A673 (cell line): ENCODE measurements at regions not wholly inside any gene's neighbourhood (a gene's known extent, or its start where the extent isn't known, plus 50 kb on each side); places are given as distances from the start of the nearest gene placed in this dataset.
"Not testable (repeated sequence)": the region's sequence is repeated elsewhere in the genome, so short reads cannot be mapped to it uniquely, and the experiment has no call there.

ENCODE experiments used
- BruUV-seq: library from RNA; stranded (reverse); fragments of 400-500 nt; replicated peaks from 2 replicates; lab custom pipeline; 2021; lab: Mats Ljungman, UMichigan
- CTCF ChIA-PET: fragments of 300-600 bp; sonication (Branson Sonifier 250); formaldehyde crosslinking; loops from one replicate; lab custom pipeline; 2022; ENCODE audit warnings: antibody characterized with exemption; lab: Charles Lee
- POLR2A ChIA-PET: fragments of 300-600 bp; sonication (Branson Sonifier 250); formaldehyde crosslinking; loops from one replicate; lab custom pipeline; 2022; ENCODE audit warnings: antibody characterized with exemption; ENCODE audit not compliant: low non-redundant PET; lab: Charles Lee
- DNase-seq: peaks from one replicate; pipeline ENCODE4 v3.0.0-alpha.2; 2015; ENCODE audit warnings: low spot score
- H3K27ac ChIP-seq: fragments of 200-600 bp; sonication (generic); 2 replicates; pipeline ENCODE4 v1.5.1; 2016; ENCODE audit warnings: mixed run types, low read depth, mild to moderate bottlenecking, mixed read lengths, antibody characterized with exemption, low read length; ENCODE audit not compliant: poor library complexity, severe bottlenecking
- H3K27me3 ChIP-seq: fragments of 200-600 bp; sonication (generic); replicated peaks from 2 replicates; pipeline ENCODE4 v1.6.1; 2017; ENCODE audit warnings: mixed run types, low read depth, mild to moderate bottlenecking, mixed read lengths, antibody characterized with exemption, low read length; ENCODE audit not compliant: insufficient read depth, poor library complexity
- H3K36me3 ChIP-seq: fragments of 200-600 bp; sonication (generic); 2 replicates; pipeline ENCODE4 v1.6.1; 2016; ENCODE audit warnings: mixed run types, mild to moderate bottlenecking, mixed read lengths, antibody characterized with exemption, low read length; ENCODE audit not compliant: insufficient read depth, poor library complexity, severe bottlenecking
- H3K4me1 ChIP-seq: fragments of 200-600 bp; sonication (generic); 2 replicates; pipeline ENCODE4 v1.6.1; 2017; ENCODE audit warnings: mixed run types, mild to moderate bottlenecking, mixed read lengths, antibody characterized with exemption, low read length; ENCODE audit not compliant: insufficient read depth, poor library complexity, severe bottlenecking
- H3K4me3 ChIP-seq: fragments of 200-600 bp; sonication (generic); 2 replicates; pipeline ENCODE4 v1.5.1; 2016; ENCODE audit warnings: low read depth, mixed run types, mild to moderate bottlenecking, mixed read lengths, low read length; ENCODE audit not compliant: poor library complexity, severe bottlenecking
- H3K9me3 ChIP-seq: fragments of 200-600 bp; sonication (generic); 2 replicates; pipeline ENCODE4 v1.6.1; 2016; ENCODE audit warnings: mixed run types, low read depth, mild to moderate bottlenecking, mixed read lengths, antibody characterized with exemption, low read length; ENCODE audit not compliant: poor library complexity, severe bottlenecking
- CTCF ChIP-seq: fragments of 300-800, 200-600 bp; sonication (generic); conservative IDR thresholded peaks from 2 replicates; pipeline ENCODE4 v1.5.1; 2017; ENCODE audit warnings: low read depth, mild to moderate bottlenecking, antibody characterized with exemption, low read length, moderate library complexity, mixed read lengths
- EZH2 ChIP-seq: fragments of 200-600 bp; sonication (generic); IDR thresholded peaks from 2 replicates; pipeline ENCODE4 v1.6.1; 2017; ENCODE audit warnings: borderline replicate concordance, low read depth, mild to moderate bottlenecking, mixed read lengths, antibody characterized with exemption, low read length; ENCODE audit not compliant: poor library complexity, severe bottlenecking
- intact Hi-C: fragments of 100-400 bp; cut with micrococcal nuclease; formaldehyde crosslinking; loops from one replicate; pipeline ENCODE4 v1.10.0; 2022; ENCODE audit not compliant: unreplicated experiment

DNA sequence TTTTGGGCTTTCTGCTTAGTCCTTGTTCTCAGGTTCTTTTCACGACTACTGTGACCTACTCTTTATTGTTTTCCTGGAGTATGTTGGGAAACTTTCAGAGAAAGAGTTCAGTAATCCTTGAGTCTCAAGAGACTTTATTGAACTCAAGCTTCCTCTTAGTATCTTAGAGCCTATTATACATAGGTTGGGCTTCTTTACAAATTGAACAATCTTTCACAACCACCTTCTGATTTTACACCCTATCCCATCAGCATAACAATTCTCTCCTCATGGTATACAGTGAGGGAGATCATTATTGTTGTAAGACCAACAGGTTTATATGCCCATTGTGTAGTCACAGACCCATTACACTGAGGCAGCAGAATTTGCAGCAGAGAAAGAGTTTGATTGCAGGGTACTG lies 193.2 kb upstream of the IGF1 start:
- peaks cover 4% of the 10 kb centered on the region for H3K4me1 ChIP-seq
- ChIA-PET POLR2A (no interaction called here), CTCF (no interaction called here)
- peaks cover 8% of the 10 kb centered on the region for H3K27me3 ChIP-seq
- intact Hi-C loops = no loop called here
- DNase-seq = no peak
- H3K9me3 ChIP-seq = peaks cover 14% of the 10 kb centered on the region
- no TSS peak for BruUV-seq
- H3K27ac ChIP-seq = no peak overlapping the region
- TF ChIP-seq CTCF (no peak), EZH2 (no peak)
- no peaks in the 10 kb centered on the region for H3K36me3 ChIP-seq
- H3K4me3 ChIP-seq = no peak overlapping the region

DNA sequence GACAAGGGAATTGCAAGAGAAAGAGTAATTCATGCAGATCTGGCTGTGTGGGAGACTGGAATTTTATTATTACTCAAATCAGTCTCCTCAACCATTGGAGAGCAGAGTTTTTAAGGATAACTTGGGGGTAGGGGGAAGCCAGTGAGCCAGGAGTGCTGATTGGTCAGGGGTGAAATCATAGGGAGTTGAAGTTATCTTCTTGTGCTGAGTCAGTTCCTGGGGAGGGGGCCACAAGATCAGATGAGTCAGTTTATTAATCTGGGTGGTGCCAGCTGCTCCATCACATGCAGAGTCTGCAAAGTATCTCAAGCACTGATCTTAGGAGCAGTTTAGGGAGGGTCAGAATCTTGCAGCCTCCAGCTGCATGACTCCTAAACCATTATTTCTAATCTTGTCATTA lies 191.8 kb upstream of the IGF1 start:
- CTCF ChIA-PET, H3K4me3 ChIP-seq, H3K4me1 ChIP-seq, H3K27ac ChIP-seq, intact Hi-C loops, POLR2A ChIA-PET, H3K36me3 ChIP-seq, BruUV-seq, H3K27me3 ChIP-seq: not testable (repeated sequence)
- peaks cover 14% of the 10 kb centered on the region for H3K9me3 ChIP-seq
- DNase-seq = peak; percentile 20

GRCh38 chr12:102669056-102669455 lies 188.7 kb upstream of the IGF1 start:
- Histone ChIP-seq H3K9me3 (peaks cover 11% of the 10 kb centered on the region), H3K4me1 (peaks cover 4% of the 10 kb centered on the region), H3K27ac (no peak overlapping the region), H3K4me3 (no peak overlapping the region), H3K27me3 (no peaks in the 10 kb centered on the region), H3K36me3 (no peaks in the 10 kb centered on the region)
- no peak for DNase-seq
- no TSS peak for BruUV-seq
- TF ChIP-seq EZH2 (no peak), CTCF (no peak)
- intact Hi-C loops = no loop called here
- ChIA-PET POLR2A (no interaction called here), CTCF (no interaction called here)

- H3K36me3 ChIP-seq, H3K9me3 ChIP-seq, H3K27me3 ChIP-seq, H3K4me3 ChIP-seq, DNase-seq, POLR2A ChIA-PET, BruUV-seq, H3K4me1 ChIP-seq, CTCF ChIA-PET, H3K27ac ChIP-seq, intact Hi-C loops: not testable (repeated sequence)
Measured at GRCh38 chr12:102666176-102666575, 185.8 kb upstream of the IGF1 start.
